ENCODE measurements at regions not wholly inside any gene's neighbourhood (a gene's known extent, or its start where the extent isn't known, plus 50 kb on each side); places are given as distances from the start of the nearest gene placed in this dataset.
A peak's percentile ranks its signal among the peaks of the same experiment; 100 is the strongest.

- H3K4me3 ChIP-seq (ENCODE audit: low read depth, low read length): no peak overlapping the region
- TF ChIP-seq, protein P1, sequence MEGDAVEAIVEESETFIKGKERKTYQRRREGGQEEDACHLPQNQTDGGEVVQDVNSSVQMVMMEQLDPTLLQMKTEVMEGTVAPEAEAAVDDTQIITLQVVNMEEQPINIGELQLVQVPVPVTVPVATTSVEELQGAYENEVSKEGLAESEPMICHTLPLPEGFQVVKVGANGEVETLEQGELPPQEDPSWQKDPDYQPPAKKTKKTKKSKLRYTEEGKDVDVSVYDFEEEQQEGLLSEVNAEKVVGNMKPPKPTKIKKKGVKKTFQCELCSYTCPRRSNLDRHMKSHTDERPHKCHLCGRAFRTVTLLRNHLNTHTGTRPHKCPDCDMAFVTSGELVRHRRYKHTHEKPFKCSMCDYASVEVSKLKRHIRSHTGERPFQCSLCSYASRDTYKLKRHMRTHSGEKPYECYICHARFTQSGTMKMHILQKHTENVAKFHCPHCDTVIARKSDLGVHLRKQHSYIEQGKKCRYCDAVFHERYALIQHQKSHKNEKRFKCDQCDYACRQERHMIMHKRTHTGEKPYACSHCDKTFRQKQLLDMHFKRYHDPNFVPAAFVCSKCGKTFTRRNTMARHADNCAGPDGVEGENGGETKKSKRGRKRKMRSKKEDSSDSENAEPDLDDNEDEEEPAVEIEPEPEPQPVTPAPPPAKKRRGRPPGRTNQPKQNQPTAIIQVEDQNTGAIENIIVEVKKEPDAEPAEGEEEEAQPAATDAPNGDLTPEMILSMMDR (conservative IDR thresholded peaks at IDR 0.05; ENCODE audit: low read depth, low read length): no peak
- no peak for DNase-seq (ENCODE audit: low read depth)
Measured at GRCh38 chrX:117511379-117511778, 605.2 kb downstream of the KLHL13 start.

DNA sequence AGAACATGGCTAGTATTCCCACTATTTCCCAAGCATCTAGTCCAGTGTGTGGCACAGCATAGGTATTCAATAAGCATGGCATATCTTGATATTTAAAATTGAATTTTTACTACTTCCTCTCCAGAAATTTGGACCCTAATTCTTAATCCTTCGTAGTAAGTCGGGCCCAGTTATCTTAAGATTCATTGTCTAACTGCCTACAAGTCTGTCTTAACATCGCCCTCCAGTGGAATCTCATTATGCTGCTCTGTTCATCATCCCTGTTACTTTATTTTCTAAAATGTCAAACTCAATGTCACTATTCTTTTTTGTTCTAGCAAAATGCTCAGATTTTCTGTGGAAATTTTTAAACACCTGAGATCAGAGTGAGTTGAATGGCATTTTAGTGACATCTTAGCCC, 606.2 kb downstream of the KLHL13 start:
- TF ChIP-seq, protein P1 (conservative IDR thresholded peaks at IDR 0.05; ENCODE audit: low read depth, low read length): peak; percentile 49
- no peak overlapping the region for H3K4me3 ChIP-seq (ENCODE audit: low read depth, low read length)
- no peak for DNase-seq (ENCODE audit: low read depth)

- TF ChIP-seq, protein P1 (conservative IDR thresholded peaks at IDR 0.05; ENCODE audit: low read depth, low read length): no peak
- H3K4me3 ChIP-seq (ENCODE audit: low read depth, low read length): no peak overlapping the region
- no peak for DNase-seq (ENCODE audit: low read depth)
Measured at GRCh38 chrX:117508021-117508420, 608.6 kb downstream of the KLHL13 start.

DNA sequence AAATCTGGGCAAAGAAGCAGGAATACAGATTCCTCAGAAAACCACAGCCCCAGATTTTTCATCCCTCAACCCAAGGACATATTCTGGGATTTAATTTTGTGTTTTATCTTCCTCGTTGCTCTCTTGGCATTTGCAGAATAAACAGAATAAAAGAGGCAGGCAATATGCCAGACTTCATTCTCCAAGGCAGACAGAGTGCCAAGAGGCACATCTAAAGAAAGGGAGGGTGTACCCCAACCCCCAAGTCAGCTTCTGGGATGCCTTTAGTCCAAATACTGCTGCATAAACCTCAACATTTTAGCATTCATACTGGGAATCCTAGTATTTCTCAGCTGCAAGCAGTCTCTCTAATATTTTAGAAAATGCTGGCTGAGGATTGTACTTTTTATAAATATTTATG, 629.2 kb downstream of the KLHL13 start:
- TF ChIP-seq, protein P1 (conservative IDR thresholded peaks at IDR 0.05; ENCODE audit: low read depth, low read length): no peak
- H3K4me3 ChIP-seq (ENCODE audit: low read depth, low read length): no peak overlapping the region
- DNase-seq (ENCODE audit: low read depth): no peak

GRCh38 chrX:117483950-117484349, 632.7 kb downstream of the KLHL13 start:
- DNase-seq (ENCODE audit: low read depth): no peak
- TF ChIP-seq, protein P1 (conservative IDR thresholded peaks at IDR 0.05; ENCODE audit: low read depth, low read length): no peak
- no peak overlapping the region for H3K4me3 ChIP-seq (ENCODE audit: low read depth, low read length)

DNA sequence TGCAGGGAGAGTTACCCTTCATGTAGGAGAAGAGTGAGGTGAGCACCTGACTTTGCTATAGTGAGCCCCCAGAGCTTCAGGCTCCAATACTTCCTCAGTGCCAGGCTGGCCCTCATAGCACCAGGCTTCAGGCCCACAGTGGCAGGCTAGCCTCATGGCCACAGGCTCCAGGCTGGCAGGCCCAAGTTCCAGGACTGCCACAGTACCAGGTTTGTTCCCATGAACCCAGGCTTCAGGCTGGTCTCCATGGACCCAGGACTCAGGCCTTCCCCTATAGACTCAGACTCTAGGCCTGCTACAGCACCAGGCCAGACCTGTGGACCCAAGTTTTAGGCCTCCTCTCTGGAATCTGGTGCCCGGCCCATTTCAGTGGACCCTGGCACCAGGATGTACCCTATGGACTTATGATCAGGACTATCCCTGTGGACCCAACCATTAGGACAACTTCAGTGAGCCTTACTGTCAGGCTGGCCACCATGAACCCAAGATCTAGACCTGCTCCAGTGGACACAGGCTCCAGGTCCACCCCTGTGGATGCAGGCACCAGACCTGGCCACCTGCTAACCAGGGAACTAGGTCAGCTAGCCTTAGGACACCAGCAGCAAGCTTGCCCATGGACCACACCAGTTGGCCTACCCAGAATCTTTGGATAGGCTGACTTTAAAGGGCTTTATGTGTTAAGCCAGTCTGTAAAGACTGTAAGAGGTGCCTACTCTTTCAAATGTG, 658.2 kb downstream of the KLHL13 start:
- no peak overlapping the region for H3K4me3 ChIP-seq (ENCODE audit: low read depth, low read length)
- DNase-seq (ENCODE audit: low read depth): no peak
- TF ChIP-seq, protein P1 (conservative IDR thresholded peaks at IDR 0.05; ENCODE audit: low read depth, low read length): no peak

DNA sequence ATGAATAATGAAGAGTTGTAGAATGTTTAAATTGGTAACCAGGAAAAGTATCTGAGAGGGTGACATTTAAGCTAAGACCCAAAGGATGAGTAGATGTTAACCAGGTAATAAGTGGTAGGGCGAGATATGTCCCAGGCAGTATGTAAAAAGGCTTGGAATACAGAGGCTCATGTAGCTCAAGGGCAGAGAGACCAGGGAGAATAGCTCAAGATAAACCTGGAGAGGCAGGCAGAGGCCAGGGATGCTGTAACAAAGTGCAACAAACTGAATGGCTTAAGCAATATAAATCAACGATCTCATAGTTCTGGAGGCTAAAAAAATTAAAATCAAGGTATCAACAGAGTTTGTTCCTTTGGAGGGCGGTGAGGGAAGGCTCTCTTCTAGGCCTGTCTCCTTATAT, 660.8 kb downstream of the KLHL13 start:
- no peak overlapping the region for H3K4me3 ChIP-seq (ENCODE audit: low read depth, low read length)
- no peak for DNase-seq (ENCODE audit: low read depth)
- TF ChIP-seq, protein P1 (conservative IDR thresholded peaks at IDR 0.05; ENCODE audit: low read depth, low read length): no peak

All from epithelial cell of proximal tubule (primary cell).